HepG2 (cell line): ENCODE measurements at regions not wholly inside any gene's neighbourhood (a gene's known extent, or its start where the extent isn't known, plus 50 kb on each side); places are given as distances from the start of the nearest gene placed in this dataset.

Experiments
- ATAC-seq: fragments of 200-7000 bp; cut with Tn5 transposase; 3 replicates; pipeline ENCODE4 v1.9.1; 2020; ENCODE audit warnings: mild to moderate bottlenecking, moderate library complexity
- BruUV-seq: library from RNA; stranded (reverse); fragments of 400-500 nt; replicated peaks from 2 replicates; lab custom pipeline; 2021; lab: Mats Ljungman, UMichigan
- CTCF ChIA-PET: fragments of 300-600 bp; formaldehyde crosslinking; extraction: SDS; loops from one replicate; lab custom pipeline; 2021; ENCODE audit warnings: low total read pairs, inconsistent platforms, low intra/inter-chr PET ratio; lab: Yijun Ruan, JAX
- POLR2A ChIA-PET: fragments of 350-600 bp; sonication (Branson Sonifier 250); formaldehyde crosslinking; loops from one replicate; lab custom pipeline; 2020; ENCODE audit warnings: antibody characterized with exemption, inconsistent platforms; lab: Yijun Ruan, JAX
- DNase-seq: peaks from one replicate; pipeline ENCODE4 v3.0.0-alpha.2; 2015; ENCODE audit warnings: low spot score
- FAIRE-seq: peaks from 3 replicates; lab custom pipeline; 2011; peaks lifted over from hg19 to GRCh38; lab: Jason Lieb, UNC
- H2AFZ ChIP-seq: one replicate; pipeline ENCODE4 v1.6.1; 2011; ENCODE audit warnings: low read length, inconsistent platforms
- H3K27ac ChIP-seq: fragments of 300-600 bp; 3 replicates; pipeline ENCODE4 v1.8.0; 2011; ENCODE audit warnings: mixed run types, mild to moderate bottlenecking, mixed read lengths, low read length, inconsistent platforms; ENCODE audit not compliant: insufficient read depth; ENCODE audit errors: extremely low read length
- H3K27me3 ChIP-seq, 2 experiments: fragments of 200-600 bp in 1 of 2; 2 replicates in 1 of 2; 3 replicates in 1 of 2; pipeline versions ENCODE4 v1.6.0 to v1.8.0; 2011; ENCODE audit warnings: low read length in 2 of 2, mild to moderate bottlenecking in 2 of 2, moderate library complexity in 2 of 2, inconsistent platforms in 1 of 2; ENCODE audit not compliant: insufficient read depth in 2 of 2, control insufficient read depth in 1 of 2
- H3K36me3 ChIP-seq, 2 experiments: fragments of 200-600 bp in 1 of 2; replicated peaks in 1 of 2; 2 replicates in 1 of 2; 3 replicates in 1 of 2; pipeline versions ENCODE4 v1.5.1 to v1.8.0; 2011; ENCODE audit warnings: low read length in 2 of 2, inconsistent platforms in 1 of 2; ENCODE audit not compliant: insufficient read depth in 2 of 2, control insufficient read depth in 1 of 2
- H3K4me1 ChIP-seq: 2 replicates; pipeline ENCODE4 v1.5.1; 2012; ENCODE audit warnings: low read length, inconsistent platforms; ENCODE audit not compliant: insufficient read depth
- H3K4me2 ChIP-seq: 2 replicates; pipeline ENCODE4 v1.6.0; 2011; ENCODE audit warnings: low read depth, low read length, inconsistent platforms
- H3K4me3 ChIP-seq, 3 experiments: fragments of 200-600 bp in 1 of 3; sonication (generic), shearing (Covaris generic) in 1 of 3; replicated peaks in 1 of 3; 2 replicates each; pipeline ENCODE4 v1.5.1; 2011 to 2016; ENCODE audit warnings: low read length in 3 of 3, inconsistent platforms in 2 of 3, low read depth in 2 of 3, mild to moderate bottlenecking in 2 of 3, control low read depth in 1 of 3, mixed read lengths in 1 of 3; ENCODE audit not compliant: insufficient read depth in 1 of 3
- H3K79me2 ChIP-seq: one replicate; pipeline ENCODE4 v1.6.1; 2011; ENCODE audit warnings: low read length, inconsistent platforms; ENCODE audit not compliant: insufficient read depth
- H3K9ac ChIP-seq: 2 replicates; pipeline ENCODE4 v1.6.0; 2011; ENCODE audit warnings: mild to moderate bottlenecking, low read depth, low read length, inconsistent platforms; ENCODE audit not compliant: insufficient read depth
- H3K9me3 ChIP-seq: 2 replicates; pipeline ENCODE4 v1.5.1; 2012; ENCODE audit warnings: mild to moderate bottlenecking, low read length
- H4K20me1 ChIP-seq: 2 replicates; pipeline ENCODE4 v1.6.0; 2011; ENCODE audit warnings: inconsistent platforms, mild to moderate bottlenecking, low read length, moderate library complexity; ENCODE audit not compliant: insufficient read depth
- EED ChIP-seq: sonication (generic); formaldehyde crosslinking; IDR thresholded peaks from 2 replicates; pipeline ENCODE4 v1.5.0; 2020; ENCODE audit warnings: mild to moderate bottlenecking, missing genetic modification reagents
- FOXM1 ChIP-seq: sonication (generic); formaldehyde crosslinking; IDR thresholded peaks from 2 replicates; pipeline ENCODE4 v1.5.0; 2020; ENCODE audit warnings: missing genetic modification reagents
- HNRNPK ChIP-seq: fragments of 200-400 bp; formaldehyde crosslinking; IDR thresholded peaks from 2 replicates; pipeline ENCODE4 v1.6.1; 2018; ENCODE audit warnings: low read length, low read depth, moderate library complexity, mild to moderate bottlenecking; ENCODE audit not compliant: poor library complexity, severe bottlenecking
- HNRNPUL1 ChIP-seq: fragments of 200-400 bp; formaldehyde crosslinking; IDR thresholded peaks from 2 replicates; pipeline ENCODE4 v1.6.1; 2017; ENCODE audit warnings: low read depth, mild to moderate bottlenecking, low read length, moderate library complexity
- JUND ChIP-seq: sonication (generic); formaldehyde crosslinking; IDR thresholded peaks from 2 replicates; pipeline ENCODE4 v1.8.0; 2022; ENCODE audit warnings: mild to moderate bottlenecking, missing genetic modification reagents
- NFYC ChIP-seq: IDR thresholded peaks from 2 replicates; pipeline ENCODE4 v1.6.1; 2016; ENCODE audit warnings: missing genetic modification reagents, missing compliant biosample characterization
- NONO ChIP-seq, 2 experiments: fragments of 450-650 bp in 1 of 2; sonication (generic) in 1 of 2; formaldehyde crosslinking in 1 of 2; IDR thresholded peaks in 1 of 2; conservative IDR thresholded peaks in 1 of 2; 2 replicates each; pipeline versions ENCODE4 v1.6.1 to v1.8.0; 2017 to 2022; ENCODE audit warnings: mild to moderate bottlenecking in 1 of 2, missing genetic modification reagents in 1 of 2, moderate library complexity in 1 of 2
- NR1H2 ChIP-seq: sonication (generic); formaldehyde crosslinking; IDR thresholded peaks from 2 replicates; pipeline ENCODE4 v1.8.1; 2022; ENCODE audit warnings: low read depth, missing genetic modification reagents, borderline replicate concordance
- SOX6 ChIP-seq, 2 experiments: fragments of 450-650 bp in 1 of 2; sonication (generic) in 1 of 2; formaldehyde crosslinking in 1 of 2; IDR thresholded peaks; 2 replicates each; pipeline versions ENCODE4 v1.4.0 to v1.6.1; 2017 to 2020; ENCODE audit warnings: antibody characterized with exemption in 1 of 2, mild to moderate bottlenecking in 1 of 2, missing genetic modification reagents in 1 of 2
- ZNF101 ChIP-seq: sonication (generic); formaldehyde crosslinking; IDR thresholded peaks from 2 replicates; pipeline ENCODE4 v1.4.0; 2020; ENCODE audit warnings: mild to moderate bottlenecking, low read depth, missing genetic modification reagents, borderline replicate concordance
- ZNF121 ChIP-seq: sonication (generic); formaldehyde crosslinking; IDR thresholded peaks from 2 replicates; pipeline ENCODE4 v1.5.0; 2020; ENCODE audit warnings: mild to moderate bottlenecking, missing genetic modification reagents
- ZNF329 ChIP-seq: sonication (generic); formaldehyde crosslinking; IDR thresholded peaks from 2 replicates; pipeline ENCODE4 v1.9.0; 2021; ENCODE audit warnings: low read depth, mild to moderate bottlenecking, missing genetic modification reagents
- ZNF713 ChIP-seq: sonication (generic); formaldehyde crosslinking; IDR thresholded peaks from 2 replicates; pipeline ENCODE4 v1.4.0; 2020; ENCODE audit warnings: mild to moderate bottlenecking, missing genetic modification reagents
- WGBS: methylation state at CpG from one replicate; pipeline ENCODE4 v1.1.6; 2017; ENCODE audit warnings: low lambda C conversion rate; 5-methylcytosine and 5-hydroxymethylcytosine counted together
- in situ Hi-C: cut with HindIII; loops from 2 replicates; pipeline ENCODE4 v1.10.0; 2017; ENCODE audit warnings: low pct_unique_long_range_greater_than_20kb; ENCODE audit not compliant: extremely low pct_ligation_motif_present
- intact Hi-C: fragments of 100-400 bp; cut with micrococcal nuclease; formaldehyde crosslinking; loops from one replicate; pipeline ENCODE4 v1.10.0; 2022; ENCODE audit not compliant: unreplicated experiment
- TF ChIP-seq, protein P1 (sequence below): sonication (generic); formaldehyde crosslinking; IDR thresholded peaks from 2 replicates; pipeline ENCODE4 v1.8.0; 2022; ENCODE audit warnings: mild to moderate bottlenecking, missing genetic modification reagents, moderate library complexity
- TF ChIP-seq, protein P2 (sequence below): sonication (generic); formaldehyde crosslinking; IDR thresholded peaks from 2 replicates; pipeline ENCODE4 v1.4.0; 2020; ENCODE audit warnings: missing genetic modification reagents
- TF ChIP-seq, protein P3 (sequence below): sonication (generic); formaldehyde crosslinking; IDR thresholded peaks from 2 replicates; pipeline ENCODE4 v1.5.1; 2020; ENCODE audit warnings: missing genetic modification reagents, mild to moderate bottlenecking, borderline replicate concordance

DNA sequence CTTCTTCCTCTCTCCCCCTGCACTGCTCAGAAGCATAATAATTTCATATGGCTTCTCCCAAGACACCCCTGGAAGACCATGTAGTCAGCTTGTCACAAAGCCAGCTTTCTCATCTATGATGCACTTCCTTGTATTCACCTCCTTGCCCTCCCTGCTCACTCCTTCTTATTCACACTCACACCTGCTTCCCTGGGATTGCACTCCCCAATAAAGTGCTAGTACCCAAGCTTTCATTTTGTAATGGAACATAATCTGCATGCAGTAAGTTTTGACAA, 76.9 kb upstream of the FRMD4B start (continued):
- no peak for TF ChIP-seq HNRNPK
- no peak for TF ChIP-seq JUND
- no peak for TF ChIP-seq ZNF101
- no peak for TF ChIP-seq ZNF329 (CRISPR knock-in tag)
- TF ChIP-seq FOXM1, result no peak
- TF ChIP-seq HNRNPUL1, result no peak
- TF ChIP-seq, protein P1, sequence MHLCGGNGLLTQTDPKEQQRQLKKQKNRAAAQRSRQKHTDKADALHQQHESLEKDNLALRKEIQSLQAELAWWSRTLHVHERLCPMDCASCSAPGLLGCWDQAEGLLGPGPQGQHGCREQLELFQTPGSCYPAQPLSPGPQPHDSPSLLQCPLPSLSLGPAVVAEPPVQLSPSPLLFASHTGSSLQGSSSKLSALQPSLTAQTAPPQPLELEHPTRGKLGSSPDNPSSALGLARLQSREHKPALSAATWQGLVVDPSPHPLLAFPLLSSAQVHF (CRISPR knock-in tag), result no peak

DNA sequence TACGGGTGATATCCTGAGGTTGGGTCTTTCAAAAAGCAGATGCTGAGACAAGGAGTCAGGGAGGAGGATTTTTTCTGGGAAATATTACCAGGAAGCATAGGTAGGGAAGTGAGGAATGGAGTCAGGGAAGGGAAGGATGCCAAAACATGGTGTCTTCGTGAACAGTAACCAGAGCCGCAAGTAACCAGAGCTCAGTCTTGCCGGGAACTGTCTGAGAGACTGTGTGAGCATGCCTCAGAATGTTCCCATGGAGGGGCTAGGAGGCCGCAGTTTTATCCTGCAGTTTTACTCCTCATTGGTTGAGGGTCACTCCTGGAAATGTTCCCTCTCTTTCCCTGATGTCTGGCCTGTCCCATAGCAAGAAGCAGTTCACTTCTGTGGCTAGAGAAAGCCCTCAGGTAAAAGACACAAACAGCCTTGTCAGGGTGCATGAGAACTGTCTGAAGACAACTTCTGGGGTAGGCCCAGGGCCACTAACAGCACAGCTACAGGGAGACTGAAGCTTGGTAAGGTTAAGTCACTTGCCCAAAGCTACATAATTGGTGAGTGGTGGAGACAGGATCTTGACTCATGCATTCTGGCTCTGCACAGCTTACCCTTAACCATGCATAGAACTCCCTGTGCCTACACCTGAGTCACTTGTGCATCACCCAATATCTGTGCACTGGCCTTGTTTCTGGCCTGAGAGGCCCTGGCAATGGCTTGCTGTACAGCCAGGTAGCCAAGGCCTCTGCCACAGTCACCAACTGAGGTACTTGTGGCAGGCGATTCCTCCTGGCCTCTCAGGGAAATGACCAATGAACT, 76.3 kb upstream of the FRMD4B start:
- H3K4me2 ChIP-seq, result no peak overlapping the region
- H4K20me1 ChIP-seq, result no peaks in the 10 kb centered on the region
- H3K9ac ChIP-seq, result no peak overlapping the region
- H3K27ac ChIP-seq, result no peak overlapping the region
- DNase-seq, result no peak
- BruUV-seq, result no TSS peak
- H3K4me3 ChIP-seq, result no peak overlapping the region
- no peak overlapping the region for H2AFZ ChIP-seq
- ChIA-PET POLR2A (no interaction called here), CTCF (no interaction called here)
- no peak for ATAC-seq
- WGBS, result 43% methylated on average over 6 of the region's 6 CpGs
- FAIRE-seq, result no peak
- TF ChIP-seq NONO (IDR thresholded peaks at IDR 0.05), result no peak
- no peak for TF ChIP-seq NONO (CRISPR knock-in tag; conservative IDR thresholded peaks at IDR 0.05)
- TF ChIP-seq ZNF121, result no peak
- no peak for TF ChIP-seq NR1H2 (CRISPR knock-in tag)
- TF ChIP-seq NFYC, result no peak
- TF ChIP-seq, protein P2, sequence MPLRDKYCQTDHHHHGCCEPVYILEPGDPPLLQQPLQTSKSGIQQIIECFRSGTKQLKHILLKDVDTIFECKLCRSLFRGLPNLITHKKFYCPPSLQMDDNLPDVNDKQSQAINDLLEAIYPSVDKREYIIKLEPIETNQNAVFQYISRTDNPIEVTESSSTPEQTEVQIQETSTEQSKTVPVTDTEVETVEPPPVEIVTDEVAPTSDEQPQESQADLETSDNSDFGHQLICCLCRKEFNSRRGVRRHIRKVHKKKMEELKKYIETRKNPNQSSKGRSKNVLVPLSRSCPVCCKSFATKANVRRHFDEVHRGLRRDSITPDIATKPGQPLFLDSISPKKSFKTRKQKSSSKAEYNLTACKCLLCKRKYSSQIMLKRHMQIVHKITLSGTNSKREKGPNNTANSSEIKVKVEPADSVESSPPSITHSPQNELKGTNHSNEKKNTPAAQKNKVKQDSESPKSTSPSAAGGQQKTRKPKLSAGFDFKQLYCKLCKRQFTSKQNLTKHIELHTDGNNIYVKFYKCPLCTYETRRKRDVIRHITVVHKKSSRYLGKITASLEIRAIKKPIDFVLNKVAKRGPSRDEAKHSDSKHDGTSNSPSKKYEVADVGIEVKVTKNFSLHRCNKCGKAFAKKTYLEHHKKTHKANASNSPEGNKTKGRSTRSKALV (CRISPR knock-in tag), result no peak
- TF ChIP-seq ZNF713, result no peak
- no peak for TF ChIP-seq SOX6 (IDR thresholded peaks at IDR 0.05)
- TF ChIP-seq SOX6 (CRISPR knock-in tag; IDR thresholded peaks at IDR 0.05), result no peak
- no peak for TF ChIP-seq EED (CRISPR knock-in tag)
- TF ChIP-seq, protein P3, sequence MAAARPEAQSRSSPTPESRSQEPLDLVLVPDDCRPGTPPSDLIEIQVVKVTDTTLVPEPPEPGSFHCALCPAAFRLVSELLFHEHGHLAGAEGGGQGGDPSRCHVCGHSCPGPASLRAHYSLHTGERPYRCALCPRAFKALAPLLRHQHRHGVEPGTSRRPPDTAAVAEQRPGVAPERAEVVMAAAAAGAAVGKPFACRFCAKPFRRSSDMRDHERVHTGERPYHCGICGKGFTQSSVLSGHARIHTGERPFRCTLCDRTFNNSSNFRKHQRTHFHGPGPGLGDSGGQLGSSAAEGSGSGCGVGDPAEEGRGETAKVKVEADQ (CRISPR knock-in tag), result no peak
- no peaks in the 10 kb centered on the region for H3K9me3 ChIP-seq
- in situ Hi-C loops (no loop called here), intact Hi-C loops (no loop called here)
- H3K4me1 ChIP-seq, result no peaks in the 10 kb centered on the region
- H3K36me3 ChIP-seq, result no peaks in the 10 kb centered on the region
- no peaks in the 10 kb centered on the region for H3K27me3 ChIP-seq
- no peaks in the 10 kb centered on the region for H3K79me2 ChIP-seq
